ENCODE measurements at regions not wholly inside any gene's neighbourhood (a gene's known extent, or its start where the extent isn't known, plus 50 kb on each side); places are given as distances from the start of the nearest gene placed in this dataset.

- Histone ChIP-seq H3K4me1 (ENCODE audit: insufficient read depth, low read length) (no peaks in the 10 kb centered on the region), H3K4me3 (ENCODE audit: low read depth in 1 of 2, low read length in 2 of 2) (no peak overlapping the region), H3K27ac (ENCODE audit: low read depth, low read length) (no peak overlapping the region), H3K9ac (ENCODE audit: low read length) (no peak overlapping the region), H3K27me3 (ENCODE audit: control insufficient read depth in 1 of 2, insufficient read depth in 2 of 2, low read length in 2 of 2) (no peaks in the 10 kb centered on the region), H3K36me3 (ENCODE audit: insufficient read depth, low read length) (no peaks in the 10 kb centered on the region), H3K9me3 (ENCODE audit: low read length) (no peaks in the 10 kb centered on the region)
Observed at GRCh38 chr1:195336812-195337211, 1271.4 kb downstream of the KCNT2 start.

- no peaks in the 10 kb centered on the region for H3K27me3 ChIP-seq (ENCODE audit: control insufficient read depth in 1 of 2, insufficient read depth in 2 of 2, low read length in 2 of 2)
- H3K4me3 ChIP-seq (ENCODE audit: low read depth in 1 of 2, low read length in 2 of 2), result no peak overlapping the region
- H3K36me3 ChIP-seq (ENCODE audit: insufficient read depth, low read length), result no peaks in the 10 kb centered on the region
- no peaks in the 10 kb centered on the region for H3K9me3 ChIP-seq (ENCODE audit: low read length)
- H3K27ac ChIP-seq (ENCODE audit: low read depth, low read length), result no peak overlapping the region
- no peaks in the 10 kb centered on the region for H3K4me1 ChIP-seq (ENCODE audit: insufficient read depth, low read length)
- no peak overlapping the region for H3K9ac ChIP-seq (ENCODE audit: low read length)
Observed at GRCh38 chr1:195335541-195335940, 1272.7 kb downstream of the KCNT2 start.

- Histone ChIP-seq H3K9ac (ENCODE audit: low read length) (no peak overlapping the region), H3K36me3 (ENCODE audit: insufficient read depth, low read length) (no peaks in the 10 kb centered on the region), H3K4me3 (ENCODE audit: low read depth in 1 of 2, low read length in 2 of 2) (no peak overlapping the region), H3K9me3 (ENCODE audit: low read length) (no peaks in the 10 kb centered on the region), H3K27me3 (ENCODE audit: control insufficient read depth in 1 of 2, insufficient read depth in 2 of 2, low read length in 2 of 2) (no peaks in the 10 kb centered on the region), H3K4me1 (ENCODE audit: insufficient read depth, low read length) (no peaks in the 10 kb centered on the region), H3K27ac (ENCODE audit: low read depth, low read length) (no peak overlapping the region)
Observed at GRCh38 chr1:195332102-195332501, 1276.1 kb downstream of the KCNT2 start.

GRCh38 chr1:195328681-195329080 is 1279.6 kb downstream of the KCNT2 start:
- Histone ChIP-seq H3K4me1 (ENCODE audit: insufficient read depth, low read length) (no peaks in the 10 kb centered on the region), H3K4me3 (ENCODE audit: low read depth in 1 of 2, low read length in 2 of 2) (no peak overlapping the region), H3K9ac (ENCODE audit: low read length) (no peak overlapping the region), H3K27ac (ENCODE audit: low read depth, low read length) (no peak overlapping the region), H3K9me3 (ENCODE audit: low read length) (no peaks in the 10 kb centered on the region), H3K36me3 (ENCODE audit: insufficient read depth, low read length) (no peaks in the 10 kb centered on the region), H3K27me3 (ENCODE audit: control insufficient read depth in 1 of 2, insufficient read depth in 2 of 2, low read length in 2 of 2) (no peaks in the 10 kb centered on the region)

- Histone ChIP-seq H3K9ac (ENCODE audit: low read length) (no peak overlapping the region), H3K27me3 (ENCODE audit: control insufficient read depth in 1 of 2, insufficient read depth in 2 of 2, low read length in 2 of 2) (no peaks in the 10 kb centered on the region), H3K4me3 (ENCODE audit: low read depth in 1 of 2, low read length in 2 of 2) (no peak overlapping the region), H3K27ac (ENCODE audit: low read depth, low read length) (no peak overlapping the region), H3K36me3 (ENCODE audit: insufficient read depth, low read length) (no peaks in the 10 kb centered on the region), H3K9me3 (ENCODE audit: low read length) (no peaks in the 10 kb centered on the region), H3K4me1 (ENCODE audit: insufficient read depth, low read length) (no peaks in the 10 kb centered on the region)
Observed at GRCh38 chr1:195328102-195328501, 1280.1 kb downstream of the KCNT2 start.

- Histone ChIP-seq H3K4me1 (ENCODE audit: insufficient read depth, low read length) (no peaks in the 10 kb centered on the region), H3K9ac (ENCODE audit: low read length) (no peak overlapping the region), H3K36me3 (ENCODE audit: insufficient read depth, low read length) (no peaks in the 10 kb centered on the region), H3K4me3 (ENCODE audit: low read depth in 1 of 2, low read length in 2 of 2) (no peak overlapping the region), H3K27ac (ENCODE audit: low read depth, low read length) (no peak overlapping the region), H3K27me3 (ENCODE audit: control insufficient read depth in 1 of 2, insufficient read depth in 2 of 2, low read length in 2 of 2) (no peaks in the 10 kb centered on the region), H3K9me3 (ENCODE audit: low read length) (no peaks in the 10 kb centered on the region)
Observed at GRCh38 chr1:195327361-195327760, 1280.9 kb downstream of the KCNT2 start.

- no peak overlapping the region for H3K27ac ChIP-seq (ENCODE audit: low read depth, low read length)
- no peaks in the 10 kb centered on the region for H3K27me3 ChIP-seq (ENCODE audit: control insufficient read depth in 1 of 2, insufficient read depth in 2 of 2, low read length in 2 of 2)
- no peak overlapping the region for H3K9ac ChIP-seq (ENCODE audit: low read length)
- H3K36me3 ChIP-seq (ENCODE audit: insufficient read depth, low read length), result no peaks in the 10 kb centered on the region
- H3K9me3 ChIP-seq (ENCODE audit: low read length), result no peaks in the 10 kb centered on the region
- no peaks in the 10 kb centered on the region for H3K4me1 ChIP-seq (ENCODE audit: insufficient read depth, low read length)
- no peak overlapping the region for H3K4me3 ChIP-seq (ENCODE audit: low read depth in 1 of 2, low read length in 2 of 2)
Observed at GRCh38 chr1:195326325-195326724, 1281.9 kb downstream of the KCNT2 start.

GRCh38 chr1:195325181-195325580 is 1283.1 kb downstream of the KCNT2 start:
- Histone ChIP-seq H3K9ac (ENCODE audit: low read length) (no peak overlapping the region), H3K27me3 (ENCODE audit: control insufficient read depth in 1 of 2, insufficient read depth in 2 of 2, low read length in 2 of 2) (no peaks in the 10 kb centered on the region), H3K9me3 (ENCODE audit: low read length) (no peaks in the 10 kb centered on the region), H3K36me3 (ENCODE audit: insufficient read depth, low read length) (no peaks in the 10 kb centered on the region), H3K4me3 (ENCODE audit: low read depth in 1 of 2, low read length in 2 of 2) (no peak overlapping the region), H3K4me1 (ENCODE audit: insufficient read depth, low read length) (no peaks in the 10 kb centered on the region), H3K27ac (ENCODE audit: low read depth, low read length) (no peak overlapping the region)

- no peaks in the 10 kb centered on the region for H3K9me3 ChIP-seq (ENCODE audit: low read length)
- H3K36me3 ChIP-seq (ENCODE audit: insufficient read depth, low read length), result no peaks in the 10 kb centered on the region
- no peak overlapping the region for H3K9ac ChIP-seq (ENCODE audit: low read length)
- no peak overlapping the region for H3K27ac ChIP-seq (ENCODE audit: low read depth, low read length)
- H3K4me3 ChIP-seq (ENCODE audit: low read depth in 1 of 2, low read length in 2 of 2), result no peak overlapping the region
- H3K27me3 ChIP-seq (ENCODE audit: control insufficient read depth in 1 of 2, insufficient read depth in 2 of 2, low read length in 2 of 2), result no peaks in the 10 kb centered on the region
- no peaks in the 10 kb centered on the region for H3K4me1 ChIP-seq (ENCODE audit: insufficient read depth, low read length)
Observed at GRCh38 chr1:195306281-195306680, 1302.0 kb downstream of the KCNT2 start.

GRCh38 chr1:195294911-195295310 is 1313.3 kb downstream of the KCNT2 start:
- H3K9me3 ChIP-seq (ENCODE audit: low read length), result no peaks in the 10 kb centered on the region
- H3K4me3 ChIP-seq (ENCODE audit: low read depth in 1 of 2, low read length in 2 of 2), result no peak overlapping the region
- no peaks in the 10 kb centered on the region for H3K36me3 ChIP-seq (ENCODE audit: insufficient read depth, low read length)
- no peak overlapping the region for H3K27ac ChIP-seq (ENCODE audit: low read depth, low read length)
- no peaks in the 10 kb centered on the region for H3K27me3 ChIP-seq (ENCODE audit: control insufficient read depth in 1 of 2, insufficient read depth in 2 of 2, low read length in 2 of 2)
- H3K9ac ChIP-seq (ENCODE audit: low read length), result no peak overlapping the region
- H3K4me1 ChIP-seq (ENCODE audit: insufficient read depth, low read length), result no peaks in the 10 kb centered on the region

GRCh38 chr1:195278644-195279043 is 1329.6 kb downstream of the KCNT2 start:
- Histone ChIP-seq H3K9ac (ENCODE audit: low read length) (no peak overlapping the region), H3K27ac (ENCODE audit: low read depth, low read length) (no peak overlapping the region), H3K4me1 (ENCODE audit: insufficient read depth, low read length) (no peaks in the 10 kb centered on the region), H3K4me3 (ENCODE audit: low read depth in 1 of 2, low read length in 2 of 2) (no peak overlapping the region), H3K27me3 (ENCODE audit: control insufficient read depth in 1 of 2, insufficient read depth in 2 of 2, low read length in 2 of 2) (no peaks in the 10 kb centered on the region), H3K9me3 (ENCODE audit: low read length) (no peaks in the 10 kb centered on the region), H3K36me3 (ENCODE audit: insufficient read depth, low read length) (no peaks in the 10 kb centered on the region)

GRCh38 chr1:195275710-195276109 is 1332.5 kb downstream of the KCNT2 start:
- no peaks in the 10 kb centered on the region for H3K9me3 ChIP-seq (ENCODE audit: low read length)
- no peaks in the 10 kb centered on the region for H3K4me1 ChIP-seq (ENCODE audit: insufficient read depth, low read length)
- H3K4me3 ChIP-seq (ENCODE audit: low read depth in 1 of 2, low read length in 2 of 2), result no peak overlapping the region
- H3K27me3 ChIP-seq (ENCODE audit: control insufficient read depth in 1 of 2, insufficient read depth in 2 of 2, low read length in 2 of 2), result no peaks in the 10 kb centered on the region
- no peak overlapping the region for H3K9ac ChIP-seq (ENCODE audit: low read length)
- H3K36me3 ChIP-seq (ENCODE audit: insufficient read depth, low read length), result no peaks in the 10 kb centered on the region
- H3K27ac ChIP-seq (ENCODE audit: low read depth, low read length), result no peak overlapping the region

Data from muscle layer of colon (tissue), 2 donors.